ENCODE measurements at regions not wholly inside any gene's neighbourhood (a gene's known extent, or its start where the extent isn't known, plus 50 kb on each side); places are given as distances from the start of the nearest gene placed in this dataset.
"Not testable (repeated sequence)": the region's sequence is repeated elsewhere in the genome, so short reads cannot be mapped to it uniquely, and the experiment has no call there.

DNA sequence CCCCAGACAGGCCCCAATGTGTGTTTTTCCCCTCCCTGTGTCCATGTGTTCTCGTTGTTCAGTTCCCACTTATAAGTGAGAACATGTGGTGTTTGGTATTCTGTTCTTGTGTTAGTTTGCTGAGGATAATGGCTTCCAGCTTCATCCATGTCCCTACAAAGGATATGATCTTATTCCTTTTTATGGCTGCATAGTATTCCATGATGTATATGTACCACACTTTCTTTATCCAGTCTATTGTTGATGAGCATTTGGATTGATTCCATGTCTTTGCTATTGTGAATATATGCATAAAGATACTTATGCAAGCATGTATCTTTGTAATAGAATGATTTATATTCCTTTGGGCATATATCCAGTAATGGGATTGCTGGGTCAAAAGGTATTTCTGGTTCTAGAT lies 125.3 kb downstream of the GATA3 start:
- TF ChIP-seq POLR2A, POLR2AphosphoS5 (IDR thresholded peaks at IDR 0.05; ENCODE audit: low read depth, low read length): not testable (repeated sequence)
